B cell (primary cell): ENCODE measurements at regions not wholly inside any gene's neighbourhood (a gene's known extent, or its start where the extent isn't known, plus 50 kb on each side); places are given as distances from the start of the nearest gene placed in this dataset.

Experiments used
- CTCF ChIP-seq: fragments of 200-600 bp; IDR thresholded peaks from one replicate; pipeline ENCODE4 v1.8.0; 2022; ENCODE audit warnings: antibody characterized with exemption, mild to moderate bottlenecking
- EZH2 ChIP-seq: IDR thresholded peaks from 2 replicates; pipeline ENCODE4 v1.6.1; 2012; ENCODE audit warnings: borderline replicate concordance, low read depth, mild to moderate bottlenecking, moderate library complexity, low read length; ENCODE audit not compliant: insufficient read depth, poor library complexity, severe bottlenecking

- TF ChIP-seq CTCF (no peak), EZH2 (no peak)
These were observed 74.6 kb upstream of the CDKN3 start for GRCh38 chr14:54322246-54322645.
